PC-3 (cell line): ENCODE measurements at regions not wholly inside any gene's neighbourhood (a gene's known extent, or its start where the extent isn't known, plus 50 kb on each side); places are given as distances from the start of the nearest gene placed in this dataset.

Source experiments
- ATAC-seq: fragments of 200-7000 bp; cut with Tn5 transposase; 2 replicates; pipeline ENCODE4 v1.9.1; 2020; ENCODE audit warnings: mild to moderate bottlenecking, moderate library complexity
- BruUV-seq: library from RNA; stranded (reverse); fragments of 400-500 nt; replicated peaks from 2 replicates; lab custom pipeline; 2021; lab: Mats Ljungman, UMichigan
- CTCF ChIA-PET: fragments of 300-600 bp; sonication (Branson Sonifier 250); formaldehyde crosslinking; loops from one replicate; lab custom pipeline; 2022; ENCODE audit warnings: antibody characterized with exemption; lab: Charles Lee
- POLR2A ChIA-PET: fragments of 300-600 bp; sonication (Branson Sonifier 250); formaldehyde crosslinking; loops from one replicate; lab custom pipeline; 2022; ENCODE audit warnings: antibody characterized with exemption; ENCODE audit not compliant: unreplicated experiment; lab: Charles Lee
- DNase-seq: peaks from one replicate; pipeline ENCODE4 v3.0.0-alpha.2; 2015
- H2AFZ ChIP-seq: fragments of 300-600 bp; sonication (generic); 2 replicates; pipeline ENCODE4 v1.6.0; 2016; ENCODE audit warnings: antibody characterized with exemption, low read length
- H3F3A ChIP-seq: fragments of 300-600 bp; sonication (generic); one replicate; pipeline ENCODE4 v1.6.0; 2017; ENCODE audit warnings: antibody characterized with exemption, low read length, control low read depth, mild to moderate bottlenecking; ENCODE audit not compliant: unreplicated experiment
- H3K27ac ChIP-seq: fragments of 300-600 bp; sonication (generic); 2 replicates; pipeline ENCODE4 v1.5.1; 2016; ENCODE audit warnings: mild to moderate bottlenecking, low read length
- H3K27me3 ChIP-seq: fragments of 300-600 bp; sonication (generic); 2 replicates; pipeline ENCODE4 v1.6.1; 2016; ENCODE audit warnings: low read length, mixed read lengths
- H3K36me3 ChIP-seq: fragments of 300-600 bp; sonication (generic); 2 replicates; pipeline ENCODE4 v1.6.1; 2016; ENCODE audit warnings: low read depth, mixed run types, low read length, mixed read lengths
- H3K4me1 ChIP-seq: fragments of 300-600 bp; sonication (generic); 2 replicates; pipeline ENCODE4 v1.5.1; 2016; ENCODE audit warnings: low read length; ENCODE audit not compliant: insufficient read depth
- H3K4me2 ChIP-seq: fragments of 300-600 bp; sonication (generic); 2 replicates; pipeline ENCODE4 v1.6.0; 2016; ENCODE audit warnings: low read length
- H3K4me3 ChIP-seq: fragments of 300-600 bp; sonication (generic); 2 replicates; pipeline ENCODE4 v1.5.1; 2016; ENCODE audit warnings: mild to moderate bottlenecking, low read length, mixed read lengths
- H3K79me2 ChIP-seq: fragments of 300-600 bp; sonication (generic); 2 replicates; pipeline ENCODE4 v1.6.1; 2017; ENCODE audit warnings: low read length, mixed read lengths
- H3K9ac ChIP-seq: fragments of 300-600 bp; sonication (generic); 2 replicates; pipeline ENCODE4 v1.6.0; 2016; ENCODE audit warnings: mild to moderate bottlenecking, low read length
- H3K9me2 ChIP-seq: fragments of 300-600 bp; sonication (generic); replicated peaks from 2 replicates; pipeline ENCODE4 v1.6.1; 2016; ENCODE audit warnings: mixed run types, low read length, mixed read lengths
- H3K9me3 ChIP-seq: fragments of 300-600 bp; sonication (generic); 2 replicates; pipeline ENCODE4 v1.6.1; 2016; ENCODE audit warnings: low read length, mixed read lengths
- H4K20me1 ChIP-seq: fragments of 300-600 bp; sonication (generic); 2 replicates; pipeline ENCODE4 v1.6.1; 2016; ENCODE audit warnings: low read length, mixed read lengths
- EZH2 ChIP-seq: fragments of 300-600 bp; sonication (generic); IDR thresholded peaks from one replicate; pipeline ENCODE4 v1.6.1; 2017; ENCODE audit warnings: antibody characterized with exemption, mild to moderate bottlenecking, low read length; ENCODE audit not compliant: unreplicated experiment
- EZH2phosphoT487 ChIP-seq: fragments of 300-600 bp; sonication (generic); IDR thresholded peaks from 2 replicates; pipeline ENCODE4 v1.6.1; 2018; ENCODE audit warnings: mild to moderate bottlenecking, antibody characterized with exemption, low read length, borderline replicate concordance
- intact Hi-C: fragments of 100-400 bp; cut with micrococcal nuclease; formaldehyde crosslinking; loops from 2 replicates; pipeline ENCODE4 v1.9.0; 2023
- TF ChIP-seq, protein P1 (sequence below): fragments of 300-600 bp; sonication (generic); conservative IDR thresholded peaks from 2 replicates; pipeline ENCODE4 v1.5.1; 2017; ENCODE audit warnings: antibody characterized with exemption, low read depth, mild to moderate bottlenecking, low read length

DNA sequence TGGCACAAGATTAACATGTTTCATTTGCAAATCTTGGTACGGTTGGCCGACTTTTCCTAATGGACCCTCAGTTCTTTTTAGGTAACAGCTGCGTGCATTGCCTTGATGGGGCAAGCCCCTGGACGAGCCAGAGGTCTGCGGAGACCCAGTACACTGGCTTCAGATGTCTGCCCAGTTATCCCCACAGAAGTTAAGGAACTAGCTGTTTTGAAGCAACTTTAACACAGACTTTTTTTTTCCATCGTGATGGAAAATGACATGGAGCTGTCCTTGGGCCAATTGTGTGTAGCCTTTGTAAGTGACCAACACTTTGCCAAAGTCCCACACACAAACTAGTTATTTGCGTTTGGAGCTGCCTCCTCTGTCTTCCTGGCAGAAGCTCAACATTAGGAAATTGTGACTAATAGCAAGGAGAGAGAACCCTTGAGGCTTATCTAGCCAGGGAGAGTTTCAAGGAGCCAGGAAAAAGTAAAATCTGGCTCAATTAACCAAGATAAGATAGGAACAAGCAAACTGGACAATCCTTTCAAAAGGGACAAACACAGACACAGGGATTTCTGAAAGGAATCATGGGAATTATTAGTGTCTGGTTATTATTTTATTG is 99.6 kb upstream of the BMPER start:
- Histone ChIP-seq H4K20me1 (no peaks in the 10 kb centered on the region), H3K4me3 (no peak overlapping the region), H3F3A (no peaks in the 10 kb centered on the region), H3K9ac (no peak overlapping the region), H3K27ac (0 out of 2 replicates have a peak overlapping the region, but pooled peaks have one; percentile 9), H3K4me2 (0 out of 2 replicates have a peak overlapping the region, but pooled peaks have one; percentile 1), H3K9me3 (no peaks in the 10 kb centered on the region), H3K4me1 (peaks cover 27% of the 10 kb centered on the region), H3K79me2 (no peaks in the 10 kb centered on the region), H3K27me3 (no peaks in the 10 kb centered on the region), H3K36me3 (no peaks in the 10 kb centered on the region), H2AFZ (no peak overlapping the region), H3K9me2 (no peaks in the 10 kb centered on the region)
- DNase-seq, result peak; percentile 64
- TF ChIP-seq EZH2, result no peak
- no peak for TF ChIP-seq EZH2phosphoT487
- TF ChIP-seq, protein P1, sequence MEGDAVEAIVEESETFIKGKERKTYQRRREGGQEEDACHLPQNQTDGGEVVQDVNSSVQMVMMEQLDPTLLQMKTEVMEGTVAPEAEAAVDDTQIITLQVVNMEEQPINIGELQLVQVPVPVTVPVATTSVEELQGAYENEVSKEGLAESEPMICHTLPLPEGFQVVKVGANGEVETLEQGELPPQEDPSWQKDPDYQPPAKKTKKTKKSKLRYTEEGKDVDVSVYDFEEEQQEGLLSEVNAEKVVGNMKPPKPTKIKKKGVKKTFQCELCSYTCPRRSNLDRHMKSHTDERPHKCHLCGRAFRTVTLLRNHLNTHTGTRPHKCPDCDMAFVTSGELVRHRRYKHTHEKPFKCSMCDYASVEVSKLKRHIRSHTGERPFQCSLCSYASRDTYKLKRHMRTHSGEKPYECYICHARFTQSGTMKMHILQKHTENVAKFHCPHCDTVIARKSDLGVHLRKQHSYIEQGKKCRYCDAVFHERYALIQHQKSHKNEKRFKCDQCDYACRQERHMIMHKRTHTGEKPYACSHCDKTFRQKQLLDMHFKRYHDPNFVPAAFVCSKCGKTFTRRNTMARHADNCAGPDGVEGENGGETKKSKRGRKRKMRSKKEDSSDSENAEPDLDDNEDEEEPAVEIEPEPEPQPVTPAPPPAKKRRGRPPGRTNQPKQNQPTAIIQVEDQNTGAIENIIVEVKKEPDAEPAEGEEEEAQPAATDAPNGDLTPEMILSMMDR, result no peak
- ATAC-seq, result peak; percentile 47
- intact Hi-C loops, result no loop called here
- POLR2A ChIA-PET, result no interaction called here
- no TSS peak for BruUV-seq
- CTCF ChIA-PET, result no interaction called here

DNA sequence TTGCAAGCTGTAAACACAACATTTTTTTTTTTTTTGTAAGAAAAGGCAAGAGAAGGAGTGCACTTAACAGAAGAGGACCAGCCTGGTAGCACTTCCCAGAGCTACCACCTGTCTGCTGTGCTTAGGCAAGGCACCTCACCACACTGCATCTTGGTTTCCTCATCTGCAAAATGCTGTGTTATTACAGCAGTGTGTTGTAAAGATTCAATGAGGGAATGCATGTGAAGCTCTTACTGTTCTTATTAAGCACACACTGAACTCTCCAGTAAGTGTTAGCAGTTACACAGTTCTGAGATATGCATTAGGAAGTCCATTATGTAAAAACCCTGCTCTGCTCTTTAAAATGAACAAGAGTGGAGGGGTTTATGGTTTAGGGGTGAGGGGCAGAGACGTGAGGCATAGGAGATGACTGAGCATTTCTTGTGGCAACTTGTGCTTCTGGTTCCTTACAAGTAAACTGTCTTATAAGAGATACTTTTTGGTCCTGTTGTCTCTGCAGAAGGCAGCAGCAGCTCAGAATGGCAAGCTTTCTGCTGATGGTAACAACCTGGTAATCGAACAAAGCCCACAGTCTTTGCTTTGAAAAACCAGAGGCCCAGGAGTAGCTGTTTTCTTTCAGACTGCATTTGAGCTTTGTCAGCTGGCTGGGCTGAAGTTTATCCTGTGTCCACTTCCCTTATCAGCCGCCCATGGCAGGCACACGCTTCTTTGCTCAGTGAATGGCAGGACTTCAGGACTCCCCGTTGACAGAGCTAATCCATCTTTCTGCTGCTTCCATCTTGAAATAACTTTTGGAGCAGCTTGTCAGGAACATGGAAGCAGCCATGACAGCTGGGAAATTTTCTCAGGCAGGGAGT is 98.8 kb upstream of the BMPER start:
- H2AFZ ChIP-seq, result no peak overlapping the region
- H3K4me2 ChIP-seq, result 0 out of 2 replicates have a peak overlapping the region, but pooled peaks have one; percentile 1
- CTCF ChIA-PET, result no interaction called here
- H3K27ac ChIP-seq, result 0 out of 2 replicates have a peak overlapping the region, but pooled peaks have one; percentile 9
- ATAC-seq, result no peak
- H3K27me3 ChIP-seq, result no peaks in the 10 kb centered on the region
- no peak overlapping the region for H3K4me3 ChIP-seq
- H3K9me3 ChIP-seq, result no peaks in the 10 kb centered on the region
- H3K9me2 ChIP-seq, result no peaks in the 10 kb centered on the region
- DNase-seq, result no peak
- no TSS peak for BruUV-seq
- H3K36me3 ChIP-seq, result no peaks in the 10 kb centered on the region
- TF ChIP-seq, protein P1, result no peak
- TF ChIP-seq EZH2 (no peak), EZH2phosphoT487 (no peak)
- no peaks in the 10 kb centered on the region for H4K20me1 ChIP-seq
- peaks cover 27% of the 10 kb centered on the region for H3K4me1 ChIP-seq
- intact Hi-C loops, result no loop called here
- POLR2A ChIA-PET, result no interaction called here
- H3K79me2 ChIP-seq, result no peaks in the 10 kb centered on the region
- no peaks in the 10 kb centered on the region for H3F3A ChIP-seq
- no peak overlapping the region for H3K9ac ChIP-seq

DNA sequence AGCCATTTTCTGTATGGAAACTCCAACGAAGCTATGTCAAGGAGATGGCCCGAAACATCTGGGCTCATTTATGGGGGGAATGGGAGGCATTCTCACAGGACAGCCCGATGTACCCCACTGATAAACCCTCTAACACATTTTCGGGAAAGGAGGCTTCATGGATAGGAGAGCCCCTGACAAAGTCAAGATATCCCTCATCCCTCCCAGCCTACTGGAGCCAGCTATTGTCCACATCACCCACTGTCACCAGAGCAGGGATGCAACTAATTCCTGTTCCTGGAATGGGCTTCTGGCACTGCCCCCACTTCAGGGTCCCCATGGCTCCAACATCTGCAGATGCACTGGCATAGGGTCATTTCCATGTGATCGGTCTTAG is 98.2 kb upstream of the BMPER start:
- no peak overlapping the region for H2AFZ ChIP-seq
- ATAC-seq, result no peak
- no peaks in the 10 kb centered on the region for H3K9me3 ChIP-seq
- 0 out of 2 replicates have a peak overlapping the region, but pooled peaks have one; percentile 80 for H3K27ac ChIP-seq
- ChIA-PET CTCF (no interaction called here), POLR2A (no interaction called here)
- BruUV-seq, result no TSS peak
- DNase-seq, result no peak
- H3K79me2 ChIP-seq, result no peaks in the 10 kb centered on the region
- no peaks in the 10 kb centered on the region for H3F3A ChIP-seq
- no peaks in the 10 kb centered on the region for H3K9me2 ChIP-seq
- TF ChIP-seq EZH2phosphoT487, result no peak
- TF ChIP-seq, protein P1, result no peak
- TF ChIP-seq EZH2, result no peak
- H3K36me3 ChIP-seq, result no peaks in the 10 kb centered on the region
- H4K20me1 ChIP-seq, result no peaks in the 10 kb centered on the region
- no peak overlapping the region for H3K4me3 ChIP-seq
- H3K9ac ChIP-seq, result no peak overlapping the region
- H3K4me2 ChIP-seq, result no peak overlapping the region
- H3K27me3 ChIP-seq, result no peaks in the 10 kb centered on the region
- H3K4me1 ChIP-seq, result peaks cover 27% of the 10 kb centered on the region
- intact Hi-C loops, result no loop called here
